ENCODE measurements at regions not wholly inside any gene's neighbourhood (a gene's known extent, or its start where the extent isn't known, plus 50 kb on each side); places are given as distances from the start of the nearest gene placed in this dataset.
"Not testable (repeated sequence)": the region's sequence is repeated elsewhere in the genome, so short reads cannot be mapped to it uniquely, and the experiment has no call there.

- TF ChIP-seq POLR2AphosphoS5 (IDR thresholded peaks at IDR 0.05): not testable (repeated sequence)
- TF ChIP-seq, protein P1, sequence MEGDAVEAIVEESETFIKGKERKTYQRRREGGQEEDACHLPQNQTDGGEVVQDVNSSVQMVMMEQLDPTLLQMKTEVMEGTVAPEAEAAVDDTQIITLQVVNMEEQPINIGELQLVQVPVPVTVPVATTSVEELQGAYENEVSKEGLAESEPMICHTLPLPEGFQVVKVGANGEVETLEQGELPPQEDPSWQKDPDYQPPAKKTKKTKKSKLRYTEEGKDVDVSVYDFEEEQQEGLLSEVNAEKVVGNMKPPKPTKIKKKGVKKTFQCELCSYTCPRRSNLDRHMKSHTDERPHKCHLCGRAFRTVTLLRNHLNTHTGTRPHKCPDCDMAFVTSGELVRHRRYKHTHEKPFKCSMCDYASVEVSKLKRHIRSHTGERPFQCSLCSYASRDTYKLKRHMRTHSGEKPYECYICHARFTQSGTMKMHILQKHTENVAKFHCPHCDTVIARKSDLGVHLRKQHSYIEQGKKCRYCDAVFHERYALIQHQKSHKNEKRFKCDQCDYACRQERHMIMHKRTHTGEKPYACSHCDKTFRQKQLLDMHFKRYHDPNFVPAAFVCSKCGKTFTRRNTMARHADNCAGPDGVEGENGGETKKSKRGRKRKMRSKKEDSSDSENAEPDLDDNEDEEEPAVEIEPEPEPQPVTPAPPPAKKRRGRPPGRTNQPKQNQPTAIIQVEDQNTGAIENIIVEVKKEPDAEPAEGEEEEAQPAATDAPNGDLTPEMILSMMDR (IDR thresholded peaks at IDR 0.05): not testable (repeated sequence)
These were observed 95.7 kb upstream of the DLG1 start for GRCh38 chr3:197394126-197394463.
